Peyer's patch (tissue), 4 donors: ENCODE measurements at regions not wholly inside any gene's neighbourhood (a gene's known extent, or its start where the extent isn't known, plus 50 kb on each side); places are given as distances from the start of the nearest gene placed in this dataset.
A peak's percentile ranks its signal among the peaks of the same experiment; 100 is the strongest.

Experiments
- DNase-seq, 3 donors: peaks; one replicate each; pipeline ENCODE4 v3.0.0-alpha.2; 2017 to 2019
- H3K27ac ChIP-seq, 4 donors: fragments of 200-600 bp; sonication (generic); one replicate each; pipeline ENCODE4 v1.5.1; 2016 to 2019
- H3K27me3 ChIP-seq, 2 donors: fragments of 200-600 bp; sonication (generic); one replicate each; pipeline ENCODE4 v1.5.1; 2019
- H3K36me3 ChIP-seq, 3 donors: fragments of 200-600 bp; sonication (generic); one replicate each; pipeline ENCODE4 v1.5.1; 2016 to 2019
- H3K4me1 ChIP-seq, 4 donors: fragments of 200-600 bp; sonication (generic); one replicate each; pipeline ENCODE4 v1.5.1; 2016 to 2019
- H3K4me3 ChIP-seq, 4 donors: fragments of 200-600 bp; sonication (generic); 1 replicate in 3 of 4; 2 replicates in 1 of 4; pipeline ENCODE4 v1.5.1; 2016 to 2019; ENCODE audit warnings: mild to moderate bottlenecking in 1 of 4
- H3K9me3 ChIP-seq, 4 donors: fragments of 200-600 bp; sonication (generic); one replicate each; pipeline ENCODE4 v1.5.1; 2016 to 2019; ENCODE audit warnings: mild to moderate bottlenecking in 1 of 4
- POLR2A ChIP-seq, 2 donors: fragments of 450-650 bp; IDR thresholded peaks; one replicate each; pipeline ENCODE4 v1.5.1; 2017; ENCODE audit warnings: antibody characterized with exemption in 2 of 2, mild to moderate bottlenecking in 2 of 2, moderate library complexity in 2 of 2
- TF ChIP-seq, protein P1 (sequence below), 6 experiments: fragments of 450-650 bp in 4 of 6; fragments of 200-600 bp in 2 of 6; sonication (generic) in 1 of 6; IDR thresholded peaks; one replicate each; pipeline ENCODE4 v1.5.1; 2017 to 2019; ENCODE audit warnings: antibody characterized with exemption in 6 of 6, mild to moderate bottlenecking in 3 of 6, moderate library complexity in 1 of 6

DNA sequence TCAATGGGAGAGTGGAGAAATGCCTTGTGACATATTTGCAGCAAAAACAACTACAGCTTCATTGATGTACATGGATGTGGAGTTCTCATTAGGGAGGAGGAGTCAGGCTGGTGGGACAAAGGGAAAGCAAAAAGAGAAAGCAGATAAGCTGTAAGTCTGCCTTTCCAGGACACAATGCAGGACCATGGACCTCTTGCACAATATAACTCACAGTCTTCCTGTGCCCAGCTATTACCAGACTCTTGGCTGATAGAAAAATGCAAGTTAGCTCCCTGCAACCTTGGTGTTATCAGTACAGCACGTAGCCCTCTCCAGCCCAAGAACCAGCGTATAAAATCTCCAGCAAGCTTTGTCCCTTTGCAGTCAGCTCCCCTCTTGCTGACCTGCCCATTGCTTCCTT, 232.3 kb downstream of the NFATC2 start:
- Histone ChIP-seq H3K4me1 (peaks cover 0 to 8% (median 0%) of the 10 kb centered on the region in 4 donors), H3K27me3 (no peaks in the 10 kb centered on the region), H3K27ac (no peak overlapping the region), H3K4me3 (no peak overlapping the region), H3K9me3 (no peaks in the 10 kb centered on the region), H3K36me3 (no peaks in the 10 kb centered on the region)
- TF ChIP-seq, protein P1, sequence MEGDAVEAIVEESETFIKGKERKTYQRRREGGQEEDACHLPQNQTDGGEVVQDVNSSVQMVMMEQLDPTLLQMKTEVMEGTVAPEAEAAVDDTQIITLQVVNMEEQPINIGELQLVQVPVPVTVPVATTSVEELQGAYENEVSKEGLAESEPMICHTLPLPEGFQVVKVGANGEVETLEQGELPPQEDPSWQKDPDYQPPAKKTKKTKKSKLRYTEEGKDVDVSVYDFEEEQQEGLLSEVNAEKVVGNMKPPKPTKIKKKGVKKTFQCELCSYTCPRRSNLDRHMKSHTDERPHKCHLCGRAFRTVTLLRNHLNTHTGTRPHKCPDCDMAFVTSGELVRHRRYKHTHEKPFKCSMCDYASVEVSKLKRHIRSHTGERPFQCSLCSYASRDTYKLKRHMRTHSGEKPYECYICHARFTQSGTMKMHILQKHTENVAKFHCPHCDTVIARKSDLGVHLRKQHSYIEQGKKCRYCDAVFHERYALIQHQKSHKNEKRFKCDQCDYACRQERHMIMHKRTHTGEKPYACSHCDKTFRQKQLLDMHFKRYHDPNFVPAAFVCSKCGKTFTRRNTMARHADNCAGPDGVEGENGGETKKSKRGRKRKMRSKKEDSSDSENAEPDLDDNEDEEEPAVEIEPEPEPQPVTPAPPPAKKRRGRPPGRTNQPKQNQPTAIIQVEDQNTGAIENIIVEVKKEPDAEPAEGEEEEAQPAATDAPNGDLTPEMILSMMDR (IDR thresholded peaks at IDR 0.05) = no peak
- no peak for TF ChIP-seq POLR2A (IDR thresholded peaks at IDR 0.05)
- no peak for DNase-seq

DNA sequence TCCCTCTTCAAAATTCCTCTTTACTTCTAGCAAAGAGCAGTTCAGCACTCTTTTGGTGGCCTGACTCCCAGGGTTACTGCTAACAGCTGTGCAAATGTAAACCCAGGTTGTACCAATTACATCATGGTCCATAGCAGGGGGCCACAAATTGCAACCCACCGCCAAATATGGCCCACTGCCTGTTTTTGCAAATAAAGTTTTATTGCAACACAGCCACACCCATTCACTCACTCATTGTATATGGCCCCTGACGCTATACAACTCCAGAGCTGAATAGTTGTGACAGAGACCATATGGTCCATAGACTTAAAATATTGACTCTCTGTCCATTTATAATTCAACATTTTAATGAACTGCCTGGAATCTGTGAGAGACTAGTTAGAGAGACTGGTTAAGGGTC, 233.4 kb downstream of the NFATC2 start:
- TF ChIP-seq, protein P1 (IDR thresholded peaks at IDR 0.05) = no peak
- no peak for TF ChIP-seq POLR2A (IDR thresholded peaks at IDR 0.05)
- Histone ChIP-seq H3K27ac (no peak overlapping the region), H3K4me1 (peaks cover 0 to 8% (median 0%) of the 10 kb centered on the region in 4 donors), H3K9me3 (no peaks in the 10 kb centered on the region), H3K27me3 (no peaks in the 10 kb centered on the region), H3K4me3 (no peak overlapping the region), H3K36me3 (no peaks in the 10 kb centered on the region)
- DNase-seq = no peak

DNA sequence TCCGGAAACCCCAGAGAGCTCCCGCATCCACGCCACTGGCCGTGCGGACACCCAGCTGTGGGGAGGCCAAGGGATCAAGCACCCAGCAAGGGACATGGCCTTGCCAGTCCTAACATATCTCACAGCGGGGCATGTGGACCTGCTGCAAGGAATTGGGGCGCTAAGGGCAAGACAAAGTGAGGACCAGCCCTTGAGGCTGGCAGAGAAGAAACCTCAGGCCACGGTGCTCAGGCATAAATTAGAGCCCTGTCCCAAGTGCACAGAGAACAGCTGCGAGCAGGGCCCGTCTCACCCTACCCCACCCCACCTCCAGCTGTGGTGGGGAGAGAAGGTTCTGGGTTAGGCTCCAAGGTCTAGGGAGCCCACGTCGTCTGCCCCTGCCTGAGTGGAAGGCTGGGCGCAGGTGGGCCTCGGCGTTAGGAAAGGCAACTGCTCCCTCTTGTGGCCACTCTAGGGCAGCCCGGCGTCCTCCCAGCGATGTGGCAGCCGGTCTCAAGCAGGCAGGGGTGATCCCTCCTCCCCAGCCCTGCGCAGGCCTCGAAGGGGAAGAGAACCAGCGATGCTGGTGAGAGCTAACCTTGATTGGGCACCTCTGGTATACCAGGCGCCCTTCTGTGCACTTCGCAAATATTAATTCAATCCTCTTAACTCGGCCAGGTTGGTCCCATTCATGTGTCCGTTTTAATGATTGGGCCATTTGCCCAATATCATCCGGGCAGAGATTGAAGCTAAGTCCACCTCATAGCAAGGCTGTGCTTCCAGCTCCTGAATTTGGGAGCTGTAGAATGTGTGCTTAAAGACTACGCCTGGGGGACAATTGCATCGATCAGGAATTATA, 235.8 kb downstream of the NFATC2 start:
- Histone ChIP-seq H3K36me3 (no peaks in the 10 kb centered on the region), H3K4me1 (peaks cover 0 to 8% (median 0%) of the 10 kb centered on the region in 4 donors)

DNA sequence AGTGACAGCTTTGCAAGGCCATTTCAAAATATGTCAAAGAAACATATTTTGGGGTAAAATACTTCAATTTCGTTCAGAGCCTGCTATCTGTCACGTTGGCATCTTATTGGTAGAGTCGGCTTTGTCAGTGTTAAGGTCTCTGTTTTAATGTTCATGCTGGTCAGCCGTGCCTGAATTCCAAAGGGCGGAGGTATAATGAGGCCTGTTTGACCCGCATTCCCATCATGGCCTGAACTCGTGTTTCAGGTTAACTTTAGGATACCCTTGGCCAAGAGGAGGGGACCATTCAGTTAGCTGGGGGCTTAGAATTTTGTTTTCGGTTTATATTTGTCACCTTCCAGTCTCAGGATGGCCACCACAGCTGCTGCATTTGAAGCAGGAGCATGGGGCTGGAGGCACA, 236.4 kb downstream of the NFATC2 start:
- no peak for DNase-seq
- no peak overlapping the region for H3K4me3 ChIP-seq
- peaks cover 0 to 8% (median 0%) of the 10 kb centered on the region in 4 donors for H3K4me1 ChIP-seq
- no peaks in the 10 kb centered on the region for H3K9me3 ChIP-seq
- no peaks in the 10 kb centered on the region for H3K27me3 ChIP-seq
- no peak for TF ChIP-seq POLR2A (IDR thresholded peaks at IDR 0.05)
- TF ChIP-seq, protein P1 (IDR thresholded peaks at IDR 0.05) = no peak
- H3K27ac ChIP-seq = no peak overlapping the region
- no peaks in the 10 kb centered on the region for H3K36me3 ChIP-seq

More for the DNA sequence above, 235.8 kb downstream of the NFATC2 start:
- TF ChIP-seq, protein P1 (IDR thresholded peaks at IDR 0.05) = peak; percentile 15 to 90 (median 86)
- TF ChIP-seq POLR2A (IDR thresholded peaks at IDR 0.05) = no peak
- Histone ChIP-seq H3K4me3 (no peak overlapping the region), H3K9me3 (no peaks in the 10 kb centered on the region), H3K27ac (no peak overlapping the region), H3K27me3 (no peaks in the 10 kb centered on the region)
- peak; percentile 61 to 87 (median 83) for DNase-seq

DNA sequence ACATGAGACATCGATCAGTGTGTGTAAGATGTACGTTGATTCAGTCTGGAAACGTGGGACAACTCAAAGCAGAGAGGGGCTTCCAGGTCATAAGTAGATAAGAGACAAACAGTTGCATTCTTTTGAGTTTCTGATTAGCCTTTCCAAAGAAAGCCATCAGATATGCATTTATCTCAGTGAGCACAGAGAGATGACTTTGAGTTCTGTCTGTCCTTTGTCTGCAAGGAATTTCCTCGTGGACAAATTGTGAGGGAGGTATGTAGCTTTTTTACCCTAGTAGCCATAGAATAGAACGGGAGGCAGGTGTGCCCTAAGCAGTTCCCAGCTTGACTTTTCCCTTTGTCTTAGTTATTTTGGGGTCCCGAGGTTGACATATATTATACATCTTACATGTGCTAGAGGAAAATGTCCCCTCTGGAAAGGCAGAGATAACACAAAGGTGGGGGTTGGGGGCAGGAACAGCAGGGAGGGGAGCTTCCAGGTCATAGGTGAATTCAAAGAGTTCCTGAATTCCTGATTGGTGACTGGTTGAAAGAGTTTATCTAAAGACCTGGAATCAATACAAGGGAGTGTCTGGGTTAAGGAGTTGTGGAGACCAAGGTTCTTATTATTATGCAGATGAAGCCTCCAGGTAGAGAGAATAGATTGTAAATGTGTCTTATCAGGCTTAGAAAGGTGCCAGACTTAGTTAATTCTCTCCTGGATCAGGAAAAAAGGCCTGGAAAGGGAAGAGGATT, 237.0 kb downstream of the NFATC2 start:
- Histone ChIP-seq H3K27me3 (no peaks in the 10 kb centered on the region), H3K9me3 (no peaks in the 10 kb centered on the region), H3K4me1 (peaks cover 0 to 8% (median 0%) of the 10 kb centered on the region in 4 donors), H3K4me3 (no peak overlapping the region), H3K27ac (no peak overlapping the region), H3K36me3 (no peaks in the 10 kb centered on the region)
- no peak for DNase-seq
- TF ChIP-seq, protein P1 (IDR thresholded peaks at IDR 0.05) = no peak
- TF ChIP-seq POLR2A (IDR thresholded peaks at IDR 0.05) = no peak
